HEK293T (cell line): ENCODE measurements at regions not wholly inside any gene's neighbourhood (a gene's known extent, or its start where the extent isn't known, plus 50 kb on each side); places are given as distances from the start of the nearest gene placed in this dataset.

Source experiments
- CTCF ChIA-PET: fragments of 350-600 bp; formaldehyde crosslinking; extraction: SDS; loops from one replicate; lab custom pipeline; 2021; ENCODE audit warnings: antibody characterized with exemption, inconsistent platforms; lab: Yijun Ruan, JAX
- POLR2A ChIA-PET: fragments of 350-600 bp; formaldehyde crosslinking; extraction: SDS; loops from one replicate; lab custom pipeline; 2020; ENCODE audit warnings: antibody characterized with exemption, inconsistent platforms; lab: Yijun Ruan, JAX
- DNase-seq: peaks from one replicate; pipeline ENCODE4 v3.0.0; 2012; ENCODE audit warnings: mixed read lengths; ENCODE audit errors: extremely low spot score
- ARNT ChIP-seq: fragments of 450-650 bp; IDR thresholded peaks from 2 replicates; pipeline ENCODE4 v1.6.1; 2017; ENCODE audit warnings: mild to moderate bottlenecking
- BHLHE40 ChIP-seq: fragments of 450-650 bp; IDR thresholded peaks from 2 replicates; pipeline ENCODE4 v1.6.1; 2016; ENCODE audit warnings: mild to moderate bottlenecking, moderate library complexity, borderline replicate concordance
- CTBP1 ChIP-seq: fragments of 450-650 bp; IDR thresholded peaks from 2 replicates; pipeline ENCODE4 v1.6.1; 2016; ENCODE audit warnings: borderline replicate concordance
- ELF4 ChIP-seq: fragments of 450-650 bp; IDR thresholded peaks from 2 replicates; pipeline ENCODE4 v1.6.1; 2017; ENCODE audit warnings: antibody characterized with exemption
- FOXA1 ChIP-seq: fragments of 450-650 bp; IDR thresholded peaks from 2 replicates; pipeline ENCODE4 v1.6.1; 2016; ENCODE audit warnings: mild to moderate bottlenecking
- FOXK2 ChIP-seq: fragments of 450-650 bp; IDR thresholded peaks from 2 replicates; pipeline ENCODE4 v1.6.1; 2016; ENCODE audit warnings: mild to moderate bottlenecking
- FOXM1 ChIP-seq: fragments of 450-650 bp; IDR thresholded peaks from 2 replicates; pipeline ENCODE4 v1.6.1; 2017; ENCODE audit warnings: mild to moderate bottlenecking, borderline replicate concordance
- HDGF ChIP-seq: fragments of 450-650 bp; IDR thresholded peaks from 2 replicates; pipeline ENCODE4 v1.6.1; 2017; ENCODE audit warnings: antibody characterized with exemption, borderline replicate concordance
- L3MBTL2 ChIP-seq: fragments of 450-650 bp; conservative IDR thresholded peaks from 2 replicates; pipeline ENCODE4 v1.6.1; 2016; ENCODE audit warnings: mild to moderate bottlenecking
- LEF1 ChIP-seq: fragments of 450-650 bp; IDR thresholded peaks from 2 replicates; pipeline ENCODE4 v1.6.1; 2017; ENCODE audit warnings: mild to moderate bottlenecking, borderline replicate concordance
- NFRKB ChIP-seq: fragments of 450-650 bp; IDR thresholded peaks from 2 replicates; pipeline ENCODE4 v1.6.1; 2016; ENCODE audit warnings: mild to moderate bottlenecking, moderate library complexity
- SP1 ChIP-seq: fragments of 450-650 bp; IDR thresholded peaks from 2 replicates; pipeline ENCODE4 v1.6.1; 2017
- SUZ12 ChIP-seq: fragments of 450-650 bp; IDR thresholded peaks from 2 replicates; pipeline ENCODE4 v1.6.1; 2016; ENCODE audit warnings: mild to moderate bottlenecking
- TARDBP ChIP-seq: fragments of 450-650 bp; IDR thresholded peaks from 2 replicates; pipeline ENCODE4 v1.6.1; 2016
- ZNF384 ChIP-seq: fragments of 450-650 bp; IDR thresholded peaks from 2 replicates; pipeline ENCODE4 v1.6.1; 2016
- TF ChIP-seq, protein P1 (sequence below): fragments of 450-650 bp; IDR thresholded peaks from 2 replicates; pipeline ENCODE4 v1.6.1; 2016

DNA sequence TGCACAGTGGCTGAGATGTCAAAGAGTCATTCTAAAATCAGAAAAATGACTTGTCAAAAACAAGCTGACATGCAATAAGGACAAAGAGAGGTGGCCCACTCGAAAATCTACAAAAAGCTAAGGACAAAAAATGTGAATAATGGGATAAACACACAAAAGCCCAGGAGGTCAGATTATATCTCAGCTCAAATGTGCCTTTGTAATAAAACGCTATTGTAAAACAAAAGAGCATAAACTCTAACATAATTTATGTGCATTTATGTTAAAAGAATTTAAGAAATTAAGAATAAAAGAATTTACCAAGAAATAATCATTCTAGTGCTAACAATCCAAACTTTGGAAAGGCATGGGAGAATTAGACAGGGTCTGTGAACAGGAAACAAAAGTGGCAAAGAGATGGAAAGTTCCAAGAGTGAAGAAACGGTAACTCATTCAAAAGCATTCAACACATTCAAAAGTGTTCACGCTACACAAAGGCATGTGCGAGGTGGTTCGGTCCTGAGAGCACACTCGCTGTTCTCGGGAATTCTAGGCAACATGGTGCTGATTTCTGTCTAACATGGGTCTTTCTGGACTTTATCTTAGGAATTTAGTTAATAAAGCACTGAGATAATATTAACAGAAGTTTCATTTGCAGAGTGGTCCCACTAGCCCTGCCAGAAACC is 197.7 kb downstream of the KATNAL1 start:
- TF ChIP-seq BHLHE40 = no peak
- no peak for TF ChIP-seq FOXA1
- TF ChIP-seq TARDBP = no peak
- TF ChIP-seq SP1 = no peak
- no peak for TF ChIP-seq CTBP1
- no peak for TF ChIP-seq FOXM1
- no peak for TF ChIP-seq L3MBTL2
- TF ChIP-seq FOXK2 = no peak
- no peak for TF ChIP-seq NFRKB
- TF ChIP-seq SUZ12 = no peak
- no peak for TF ChIP-seq HDGF
- no peak for TF ChIP-seq ARNT
- no peak for TF ChIP-seq ELF4
- TF ChIP-seq ZNF384 = no peak
- POLR2A ChIA-PET = no interaction called here
- CTCF ChIA-PET = no interaction called here
- DNase-seq = no peak

DNA sequence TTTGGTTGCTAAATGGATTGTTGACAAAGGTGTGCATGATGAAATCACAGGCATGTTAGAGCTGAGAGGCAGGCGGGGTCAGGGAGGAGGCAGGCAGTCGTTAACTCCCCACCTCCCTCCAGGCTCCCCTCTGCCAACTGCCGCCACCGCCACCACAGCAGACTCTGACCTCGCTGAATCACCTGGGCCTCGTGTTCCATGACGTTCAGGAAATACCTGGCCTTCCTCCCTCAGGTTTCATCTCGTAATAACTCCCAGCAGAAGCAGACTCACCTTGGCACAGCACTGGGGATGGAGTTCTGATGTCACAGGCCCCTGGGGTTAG is 198.5 kb downstream of the KATNAL1 start:
- TF ChIP-seq FOXM1 = no peak
- TF ChIP-seq FOXA1 = no peak
- CTCF ChIA-PET = interaction anchor here (0.6 kb wide), 1 partner anchor 338 kb away, joined by 3 read pairs; no protein-coding TSS in a partner anchor
- DNase-seq = no peak
- POLR2A ChIA-PET = no interaction called here

DNA sequence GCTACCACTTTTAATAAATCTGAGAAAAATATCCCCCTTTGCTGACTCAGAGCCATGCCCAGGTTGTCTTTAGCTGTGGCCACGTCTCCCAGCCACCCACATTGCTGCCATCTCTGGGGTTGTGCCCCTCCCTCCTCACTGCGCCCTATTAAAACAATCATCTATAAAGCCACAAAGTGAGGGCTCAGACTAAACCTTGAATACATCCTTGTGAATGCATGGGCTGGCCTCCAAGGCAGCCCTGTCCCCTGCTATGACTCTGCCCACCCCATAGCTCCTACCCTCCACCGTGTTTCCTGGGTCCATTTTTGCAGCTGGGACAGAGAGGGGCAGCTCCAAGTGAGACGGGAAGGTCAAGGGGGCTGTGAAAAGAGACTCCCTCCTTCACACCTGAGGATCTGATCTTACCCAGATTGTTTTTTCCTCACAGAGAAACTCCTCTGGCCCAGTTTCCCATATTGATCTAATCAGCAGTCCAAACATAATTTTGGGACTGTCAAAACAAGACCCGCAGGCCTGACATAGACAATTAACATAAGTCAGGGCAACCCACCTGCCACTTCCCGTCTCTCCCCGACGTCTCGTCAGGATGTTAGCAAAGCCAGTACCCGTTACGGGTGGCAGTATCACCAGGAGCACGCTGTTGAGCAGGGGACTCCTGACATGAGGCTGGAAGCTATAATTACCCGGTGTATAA is 199.0 kb downstream of the KATNAL1 start:
- no peak for DNase-seq
- TF ChIP-seq BHLHE40 = no peak
- no peak for TF ChIP-seq FOXM1
- no peak for TF ChIP-seq ARNT
- TF ChIP-seq CTBP1 = no peak
- TF ChIP-seq LEF1 = no peak
- ChIA-PET CTCF (interaction anchor here (0.6 kb wide), 1 partner anchor 337 kb away, joined by 3 read pairs; no protein-coding TSS in a partner anchor), POLR2A (no interaction called here)

DNA sequence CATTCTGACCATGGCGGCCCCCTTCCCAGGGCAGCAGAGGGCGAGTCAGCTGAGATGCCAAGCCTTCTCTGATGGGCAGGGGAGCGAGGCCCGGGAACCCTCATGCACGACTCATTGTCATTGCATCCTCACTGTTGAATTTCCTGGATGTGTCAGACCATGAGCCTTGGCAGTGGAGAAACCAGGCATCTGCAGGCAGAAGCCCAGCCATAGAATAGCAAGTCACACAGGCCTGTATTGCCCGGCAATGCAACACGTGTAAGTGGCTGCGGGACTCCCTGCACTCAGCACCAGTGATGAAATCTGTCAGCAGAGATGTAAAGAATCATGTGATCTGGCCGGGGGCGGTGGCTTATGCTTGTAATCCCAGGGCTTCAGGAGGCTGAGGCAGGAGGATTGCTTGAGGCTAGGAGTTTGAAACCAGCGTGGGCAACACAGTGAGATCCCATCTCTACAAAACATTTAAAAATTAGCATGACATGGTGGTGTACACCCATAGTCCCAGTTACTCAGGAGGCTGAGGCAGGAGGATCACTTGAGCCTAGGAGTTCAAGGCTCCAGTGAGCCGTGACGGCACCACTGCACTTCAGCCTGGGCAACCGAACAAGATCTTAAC is 199.7 kb downstream of the KATNAL1 start:
- DNase-seq = no peak
- ChIA-PET CTCF (no interaction called here), POLR2A (interaction anchor here (0.6 kb wide), 1 partner anchor 336 kb away, joined by 3 read pairs; no protein-coding TSS in a partner anchor)

DNA sequence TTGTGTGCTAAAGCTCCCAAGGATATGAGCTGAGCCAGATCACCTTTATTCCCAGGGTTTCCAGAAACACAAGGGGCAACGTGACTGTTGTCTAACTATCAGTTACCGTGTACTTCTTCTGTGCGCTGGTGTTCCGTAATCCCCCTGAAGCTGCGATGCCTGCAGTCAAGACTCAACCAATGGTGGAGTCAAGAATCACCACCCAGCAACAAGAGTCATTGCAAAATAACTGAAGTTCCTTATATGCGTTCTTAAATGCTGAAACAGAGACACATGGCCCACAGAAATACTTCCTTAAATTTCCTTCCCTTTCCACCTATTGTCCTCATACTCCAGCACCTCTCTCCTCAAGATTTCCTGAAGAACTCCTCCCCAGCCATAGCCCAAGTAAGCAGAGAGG is 200.2 kb downstream of the KATNAL1 start:
- CTCF ChIA-PET = no interaction called here

More for the DNA sequence above, 199.7 kb downstream of the KATNAL1 start:
- TF ChIP-seq CTBP1 (no peak), SUZ12 (no peak), LEF1 (no peak), ARNT (no peak), FOXK2 (no peak), ZNF384 (no peak), ELF4 (no peak)
- TF ChIP-seq, protein P1, sequence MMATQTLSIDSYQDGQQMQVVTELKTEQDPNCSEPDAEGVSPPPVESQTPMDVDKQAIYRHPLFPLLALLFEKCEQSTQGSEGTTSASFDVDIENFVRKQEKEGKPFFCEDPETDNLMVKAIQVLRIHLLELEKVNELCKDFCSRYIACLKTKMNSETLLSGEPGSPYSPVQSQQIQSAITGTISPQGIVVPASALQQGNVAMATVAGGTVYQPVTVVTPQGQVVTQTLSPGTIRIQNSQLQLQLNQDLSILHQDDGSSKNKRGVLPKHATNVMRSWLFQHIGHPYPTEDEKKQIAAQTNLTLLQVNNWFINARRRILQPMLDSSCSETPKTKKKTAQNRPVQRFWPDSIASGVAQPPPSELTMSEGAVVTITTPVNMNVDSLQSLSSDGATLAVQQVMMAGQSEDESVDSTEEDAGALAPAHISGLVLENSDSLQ = no peak

DNA sequence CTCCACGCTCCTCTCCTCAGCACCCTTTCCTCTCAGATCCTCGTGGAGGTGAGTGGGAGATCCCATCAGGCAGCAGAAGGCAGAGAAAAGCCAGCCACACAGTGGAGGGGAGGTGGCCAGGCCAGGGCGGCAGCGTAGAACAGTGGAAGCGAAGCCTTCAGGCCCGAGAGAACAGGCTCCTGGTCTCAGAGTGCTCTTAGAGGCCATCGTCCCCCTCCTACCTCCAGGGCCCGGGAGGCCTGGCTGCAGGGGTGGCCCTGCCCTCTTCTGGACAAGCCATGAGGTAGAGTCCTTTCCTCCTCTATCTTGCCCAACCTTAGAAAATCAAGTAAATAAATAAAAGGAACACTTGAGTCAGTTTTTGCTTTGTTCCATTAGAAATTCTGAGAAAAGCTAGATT is 202.0 kb downstream of the KATNAL1 start:
- CTCF ChIA-PET = interaction anchor here (0.8 kb wide), 1 partner anchor 198 kb away, joined by 4 read pairs; no protein-coding TSS in a partner anchor
- TF ChIP-seq ZNF384 (no peak), LEF1 (no peak), NFRKB (no peak), BHLHE40 (no peak), TARDBP (no peak), SP1 (no peak), ARNT (no peak), FOXM1 (no peak), L3MBTL2 (no peak), FOXK2 (no peak), CTBP1 (no peak)
- DNase-seq = no peak
- POLR2A ChIA-PET = no interaction called here

More for the DNA sequence above, 200.2 kb downstream of the KATNAL1 start:
- TF ChIP-seq, protein P1 = no peak
- TF ChIP-seq FOXM1 = no peak
- TF ChIP-seq SUZ12 = no peak
- no peak for TF ChIP-seq FOXA1
- TF ChIP-seq ZNF384 = no peak
- no peak for TF ChIP-seq SP1
- no peak for TF ChIP-seq NFRKB
- TF ChIP-seq CTBP1 = no peak
- no peak for TF ChIP-seq ARNT
- no peak for TF ChIP-seq L3MBTL2
- TF ChIP-seq FOXK2 = no peak
- no peak for TF ChIP-seq LEF1
- no peak for TF ChIP-seq HDGF
- no peak for TF ChIP-seq ELF4
- no peak for TF ChIP-seq BHLHE40
- no peak for TF ChIP-seq TARDBP
- POLR2A ChIA-PET = interaction anchor here (0.6 kb wide), 1 partner anchor 335 kb away, joined by 3 read pairs; no protein-coding TSS in a partner anchor
- no peak for DNase-seq
